ENCODE measurements at regions not wholly inside any gene's neighbourhood (a gene's known extent, or its start where the extent isn't known, plus 50 kb on each side); places are given as distances from the start of the nearest gene placed in this dataset.

DNA sequence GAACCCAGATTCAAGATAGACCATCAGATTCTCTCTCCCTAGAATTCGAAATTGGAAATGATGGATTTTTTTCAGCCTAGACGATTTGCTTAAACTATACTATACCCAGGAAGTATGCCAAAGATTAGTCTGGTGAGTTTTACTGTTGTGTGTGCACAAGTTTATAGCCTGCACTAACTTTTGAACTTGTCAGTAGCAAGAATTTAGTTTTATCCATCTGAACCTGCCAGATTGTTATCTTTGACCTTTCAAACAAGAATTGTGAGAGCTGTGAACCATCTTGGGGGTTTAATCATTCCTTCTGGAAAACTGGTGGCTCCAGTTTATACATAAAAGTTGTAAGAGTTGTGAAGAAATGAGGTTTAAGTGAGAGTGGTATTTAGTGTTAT lies 243.5 kb upstream of the DAAM1 start:
- Histone ChIP-seq H3K56ac (ENCODE audit: insufficient read length, low read depth, low read length) (no peak overlapping the region), H2AK5ac (ENCODE audit: insufficient read length, low read length) (no peak overlapping the region), H3K9me3 (ENCODE audit: control insufficient read depth, low read depth, low read length) (no peaks in the 10 kb centered on the region), H3K79me2 (ENCODE audit: insufficient read depth, low read length) (no peaks in the 10 kb centered on the region), H2BK5ac (ENCODE audit: insufficient read length, low read length) (no peak overlapping the region), H3K27ac (ENCODE audit: insufficient read length, low read depth, low read length) (no peak overlapping the region), H3K9ac (ENCODE audit: extremely low read depth, insufficient read length, low read length) (no peak overlapping the region), H3T11ph (ENCODE audit: low read length) (no peak overlapping the region), H3K27me3 (ENCODE audit: insufficient read depth, low read length) (no peaks in the 10 kb centered on the region), H2BK20ac (ENCODE audit: low read depth, low read length, poor library complexity, severe bottlenecking) (no peak overlapping the region), H4K91ac (ENCODE audit: insufficient read length, low read depth, low read length) (no peak overlapping the region), H4K8ac (replicated peaks; ENCODE audit: insufficient read length, low read depth, low read length) (no peak overlapping the region), H3K4me1 (ENCODE audit: insufficient read depth, low read length) (peaks cover 2% of the 10 kb centered on the region; the same call in 1 of the 2 replicates), H3K79me1 (ENCODE audit: insufficient read depth, low read depth, low read length, poor library complexity, severe bottlenecking) (no peaks in the 10 kb centered on the region), H4K5ac (ENCODE audit: insufficient read length, low read depth, low read length) (no peak overlapping the region), H2BK12ac (ENCODE audit: insufficient read length, low read depth, low read length) (no peak overlapping the region), H2AFZ (ENCODE audit: low read length) (no peak overlapping the region), H3K23me2 (ENCODE audit: insufficient read length, low read depth, low read length, poor library complexity, severe bottlenecking) (no peaks in the 10 kb centered on the region), H3K18ac (ENCODE audit: insufficient read length, low read depth, low read length) (no peak overlapping the region), H3K4ac (ENCODE audit: low read depth, low read length) (no peak overlapping the region), H2BK15ac (ENCODE audit: low read depth, low read length) (no peak overlapping the region), H3K23ac (ENCODE audit: insufficient read length, low read depth, low read length) (no peak overlapping the region), H3K4me2 (ENCODE audit: insufficient read depth, insufficient read length, low read length) (no peak overlapping the region), H2BK120ac (ENCODE audit: low read depth, low read length, poor library complexity, severe bottlenecking) (no peak overlapping the region), H3K14ac (ENCODE audit: insufficient read depth, low read length) (no peak overlapping the region), H4K20me1 (ENCODE audit: control insufficient read depth, insufficient read depth, insufficient read length) (no peaks in the 10 kb centered on the region)
- no CpG with 5 or more reads among the region's 2 CpGs for WGBS (ENCODE audit: extremely low coverage, insufficient read length, low lambda C conversion rate)
- no peak overlapping the region for H3K4me3 Mint-ChIP-seq
- no peak overlapping the region for H3K27ac Mint-ChIP-seq
- H3K36me3 Mint-ChIP-seq (ENCODE audit: insufficient read depth in 1 of 3, low read depth in 3 of 3): no peaks in the 10 kb centered on the region
- H3K27me3 Mint-ChIP-seq (ENCODE audit: low read depth): no peaks in the 10 kb centered on the region
- peaks cover 7 to 16% of the 10 kb centered on the region in 2 experiments for H3K4me1 Mint-ChIP-seq
- no peak for TF ChIP-seq CTCF (conservative IDR thresholded peaks at IDR 0.05)
- DNase-seq: no peak
- no peaks in the 10 kb centered on the region for H3K9me3 Mint-ChIP-seq
